Osteoblast (primary cell): ENCODE measurements at regions not wholly inside any gene's neighbourhood (a gene's known extent, or its start where the extent isn't known, plus 50 kb on each side); places are given as distances from the start of the nearest gene placed in this dataset.

Experiments used
- DNase-seq: peaks from one replicate; pipeline ENCODE4 v3.0.0; 2011; ENCODE audit warnings: low spot score, mixed read lengths; ENCODE audit not compliant: insufficient read length; ENCODE audit errors: missing footprints
- H2AFZ ChIP-seq: 2 replicates; pipeline ENCODE4 v1.6.0; 2011; ENCODE audit warnings: mild to moderate bottlenecking, low read length
- H3K27ac ChIP-seq: 2 replicates; pipeline ENCODE4 v1.5.1; 2011; ENCODE audit warnings: mild to moderate bottlenecking, low read depth, low read length, moderate library complexity
- H3K27me3 ChIP-seq: 2 replicates; pipeline ENCODE4 v1.6.0; 2012; ENCODE audit warnings: mild to moderate bottlenecking, control low read depth, inconsistent platforms, low read length, moderate library complexity; ENCODE audit not compliant: insufficient read depth
- H3K36me3 ChIP-seq: 2 replicates; pipeline ENCODE4 v1.5.1; 2011; ENCODE audit warnings: mild to moderate bottlenecking, low read length, control low read depth, moderate library complexity; ENCODE audit not compliant: insufficient read depth
- H3K4me1 ChIP-seq: 2 replicates; pipeline ENCODE4 v1.5.1; 2011; ENCODE audit warnings: mild to moderate bottlenecking, low read length, control low read depth, moderate library complexity; ENCODE audit not compliant: insufficient read depth
- H3K4me2 ChIP-seq: 2 replicates; pipeline ENCODE4 v1.6.0; 2011; ENCODE audit warnings: mild to moderate bottlenecking, low read length; ENCODE audit not compliant: insufficient read depth
- H3K4me3 ChIP-seq: fragments of 200-600 bp; sonication (generic); 3 replicates; pipeline ENCODE4 v1.5.1; 2012; ENCODE audit warnings: mild to moderate bottlenecking, low read length, inconsistent platforms; ENCODE audit not compliant: insufficient read depth
- H3K79me2 ChIP-seq: 2 replicates; pipeline ENCODE4 v1.6.0; 2012; ENCODE audit warnings: mild to moderate bottlenecking, low read length, control low read depth, inconsistent platforms; ENCODE audit not compliant: insufficient read depth
- H3K9me3 ChIP-seq: 2 replicates; pipeline ENCODE4 v1.5.1; 2011; ENCODE audit warnings: low read depth, low read length, control low read depth
- H4K20me1 ChIP-seq: 2 replicates; pipeline ENCODE4 v1.6.0; 2012; ENCODE audit warnings: mild to moderate bottlenecking, low read length, control low read depth; ENCODE audit not compliant: insufficient read depth
- TF ChIP-seq, protein P1 (sequence below): IDR thresholded peaks from 2 replicates; pipeline ENCODE4 v1.5.1; 2011; ENCODE audit warnings: mild to moderate bottlenecking, low read depth, low read length, moderate library complexity; ENCODE audit errors: extremely low read depth

DNA sequence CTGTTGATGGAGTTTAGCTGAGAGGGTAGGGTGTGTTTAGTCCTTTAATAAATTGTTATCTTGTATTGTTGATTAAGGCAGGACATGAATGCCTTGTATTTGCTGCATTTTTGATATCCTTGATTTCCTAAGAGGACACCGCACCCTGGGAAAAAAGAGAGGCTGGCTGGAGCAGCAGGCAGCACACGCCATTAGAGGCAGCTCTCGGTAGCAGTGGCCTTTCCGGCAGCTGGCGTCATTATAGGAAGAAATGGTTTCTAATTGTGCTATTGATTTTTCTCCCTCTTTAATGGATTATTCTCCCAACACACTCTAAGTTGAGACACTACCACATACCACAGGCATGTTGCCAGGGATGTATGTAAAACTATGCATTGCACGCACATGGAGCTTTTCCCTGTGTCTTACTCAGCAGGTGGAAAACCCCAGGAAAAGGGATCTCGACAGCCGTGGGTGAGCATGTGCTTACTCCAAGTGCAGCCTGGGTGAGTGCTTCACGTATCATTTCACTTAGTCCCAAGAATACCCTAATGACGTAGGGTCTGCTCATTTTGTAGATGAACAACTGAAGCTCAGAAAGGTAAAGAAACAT, 440.4 kb upstream of the RUNX1 start:
- Histone ChIP-seq H2AFZ (no peak overlapping the region), H3K4me3 (no peak overlapping the region), H3K9me3 (no peaks in the 10 kb centered on the region), H3K36me3 (no peaks in the 10 kb centered on the region), H4K20me1 (no peaks in the 10 kb centered on the region), H3K27me3 (peaks cover 3% of the 10 kb centered on the region), H3K4me1 (no peaks in the 10 kb centered on the region), H3K4me2 (no peak overlapping the region), H3K27ac (no peak overlapping the region), H3K79me2 (no peaks in the 10 kb centered on the region)
- TF ChIP-seq, protein P1, sequence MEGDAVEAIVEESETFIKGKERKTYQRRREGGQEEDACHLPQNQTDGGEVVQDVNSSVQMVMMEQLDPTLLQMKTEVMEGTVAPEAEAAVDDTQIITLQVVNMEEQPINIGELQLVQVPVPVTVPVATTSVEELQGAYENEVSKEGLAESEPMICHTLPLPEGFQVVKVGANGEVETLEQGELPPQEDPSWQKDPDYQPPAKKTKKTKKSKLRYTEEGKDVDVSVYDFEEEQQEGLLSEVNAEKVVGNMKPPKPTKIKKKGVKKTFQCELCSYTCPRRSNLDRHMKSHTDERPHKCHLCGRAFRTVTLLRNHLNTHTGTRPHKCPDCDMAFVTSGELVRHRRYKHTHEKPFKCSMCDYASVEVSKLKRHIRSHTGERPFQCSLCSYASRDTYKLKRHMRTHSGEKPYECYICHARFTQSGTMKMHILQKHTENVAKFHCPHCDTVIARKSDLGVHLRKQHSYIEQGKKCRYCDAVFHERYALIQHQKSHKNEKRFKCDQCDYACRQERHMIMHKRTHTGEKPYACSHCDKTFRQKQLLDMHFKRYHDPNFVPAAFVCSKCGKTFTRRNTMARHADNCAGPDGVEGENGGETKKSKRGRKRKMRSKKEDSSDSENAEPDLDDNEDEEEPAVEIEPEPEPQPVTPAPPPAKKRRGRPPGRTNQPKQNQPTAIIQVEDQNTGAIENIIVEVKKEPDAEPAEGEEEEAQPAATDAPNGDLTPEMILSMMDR = no peak
- DNase-seq = no peak

- Histone ChIP-seq H2AFZ (no peak overlapping the region), H3K79me2 (no peaks in the 10 kb centered on the region), H3K9me3 (no peaks in the 10 kb centered on the region), H4K20me1 (no peaks in the 10 kb centered on the region), H3K4me1 (no peaks in the 10 kb centered on the region), H3K4me3 (no peak overlapping the region), H3K27me3 (peaks cover 3% of the 10 kb centered on the region), H3K27ac (no peak overlapping the region), H3K36me3 (no peaks in the 10 kb centered on the region), H3K4me2 (no peak overlapping the region)
- TF ChIP-seq, protein P1 = no peak
- no peak for DNase-seq
Measured at GRCh38 chr21:35488946-35489345, 439.8 kb upstream of the RUNX1 start.

- Histone ChIP-seq H3K4me3 (no peak overlapping the region), H3K79me2 (no peaks in the 10 kb centered on the region), H2AFZ (no peak overlapping the region), H4K20me1 (no peaks in the 10 kb centered on the region), H3K27me3 (no peaks in the 10 kb centered on the region), H3K36me3 (no peaks in the 10 kb centered on the region), H3K27ac (no peak overlapping the region), H3K4me2 (no peak overlapping the region), H3K9me3 (no peaks in the 10 kb centered on the region), H3K4me1 (no peaks in the 10 kb centered on the region)
- TF ChIP-seq, protein P1 = no peak
- no peak for DNase-seq
Measured at GRCh38 chr21:35485364-35485763, 436.3 kb upstream of the RUNX1 start.

DNA sequence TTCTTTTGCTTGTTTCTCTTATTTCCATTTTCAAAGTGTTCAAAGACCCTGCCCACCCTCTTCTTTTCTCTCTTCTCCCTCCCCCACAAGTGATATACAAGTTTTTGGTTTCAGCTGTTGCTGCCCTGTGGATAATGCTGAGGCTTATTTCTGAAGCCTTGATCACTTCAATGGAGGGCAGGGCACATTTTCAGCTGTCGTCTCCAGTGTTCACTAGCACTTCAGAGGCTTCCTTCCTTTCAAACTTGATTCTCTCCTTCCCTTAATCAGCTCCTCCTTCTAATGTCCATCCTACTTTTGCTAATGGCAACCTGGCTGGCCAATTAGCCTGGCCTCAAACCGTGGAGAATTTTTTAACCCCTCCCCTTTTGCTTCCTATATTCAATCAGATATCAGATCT, 435.7 kb upstream of the RUNX1 start:
- Histone ChIP-seq H4K20me1 (no peaks in the 10 kb centered on the region), H3K36me3 (no peaks in the 10 kb centered on the region), H2AFZ (no peak overlapping the region), H3K4me1 (no peaks in the 10 kb centered on the region), H3K27me3 (no peaks in the 10 kb centered on the region), H3K27ac (no peak overlapping the region), H3K79me2 (no peaks in the 10 kb centered on the region), H3K9me3 (no peaks in the 10 kb centered on the region), H3K4me3 (no peak overlapping the region), H3K4me2 (no peak overlapping the region)
- TF ChIP-seq, protein P1 = no peak
- no peak for DNase-seq
